HCT116 (cell line): ENCODE measurements at regions not wholly inside any gene's neighbourhood (a gene's known extent, or its start where the extent isn't known, plus 50 kb on each side); places are given as distances from the start of the nearest gene placed in this dataset.
"Not testable (repeated sequence)": the region's sequence is repeated elsewhere in the genome, so short reads cannot be mapped to it uniquely, and the experiment has no call there.

Experiments
- ATAC-seq: fragments of 200-7000 bp; cut with Tn5 transposase; 2 replicates; pipeline ENCODE4 v1.9.1; 2020; ENCODE audit warnings: mild to moderate bottlenecking, moderate library complexity
- BruUV-seq: library from RNA; stranded (reverse); fragments of 400-500 nt; replicated peaks from 2 replicates; lab custom pipeline; 2021; lab: Mats Ljungman, UMichigan
- CTCF ChIA-PET: fragments of 300-600 bp; sonication (Branson Sonifier 250); formaldehyde crosslinking; loops from one replicate; lab custom pipeline; 2021; ENCODE audit warnings: antibody characterized with exemption; lab: Charles Lee
- POLR2A ChIA-PET: fragments of 300-600, 350-600 bp; sonication (Branson Sonifier 250); formaldehyde crosslinking; loops from one replicate; lab custom pipeline; 2021; ENCODE audit warnings: antibody characterized with exemption; lab: Charles Lee
- RAD21 ChIA-PET, 2 experiments: fragments of 300-600 bp; sonication (Branson Sonifier 250); formaldehyde crosslinking; loops; one replicate each; lab custom pipeline; 2023; ENCODE audit warnings: low total read pairs in 2 of 2; ENCODE audit not compliant: uncharacterized antibody in 2 of 2, unreplicated experiment in 2 of 2, low non-redundant PET in 1 of 2; lab: Charles Lee
- DNase-seq: peaks from one replicate; pipeline ENCODE4 v3.0.0-alpha.2; 2010; ENCODE audit warnings: low read depth, low spot score
- H2AFZ ChIP-seq: fragments of 200-600 bp; shearing (Covaris generic), sonication (generic); 2 replicates; pipeline ENCODE4 v1.6.1; 2017; ENCODE audit warnings: low read depth, mixed run types, mixed read lengths, antibody characterized with exemption, low read length; ENCODE audit not compliant: poor library complexity, severe bottlenecking
- H3K27ac ChIP-seq: 2 replicates; pipeline ENCODE4 v1.5.1; 2012; ENCODE audit warnings: low read depth, low read length
- H3K27me3 ChIP-seq: fragments of 200-600 bp; sonication (generic); 2 replicates; pipeline ENCODE4 v1.6.1; 2016; ENCODE audit warnings: mixed run types, low read length, mixed read lengths; ENCODE audit not compliant: insufficient read depth
- H3K36me3 ChIP-seq, 2 experiments: fragments of 200-500 bp in 1 of 2; fragments of 200-600 bp in 1 of 2; sonication (Bioruptor generic) in 1 of 2; sonication (generic) in 1 of 2; 2 replicates each; pipeline versions ENCODE4 v1.5.1 to v1.6.1; 2014 to 2016; ENCODE audit warnings: low read length in 2 of 2, inconsistent platforms in 1 of 2, mixed read lengths in 1 of 2, mixed run types in 1 of 2; ENCODE audit not compliant: insufficient read depth in 2 of 2, control insufficient read depth in 1 of 2
- H3K4me1 ChIP-seq, 2 experiments: fragments of 200-600 bp in 1 of 2; sonication (generic) in 1 of 2; 2 replicates each; pipeline versions ENCODE4 v1.5.1 to v1.6.1; 2012 to 2017; ENCODE audit warnings: low read length in 2 of 2, inconsistent platforms in 1 of 2, mild to moderate bottlenecking in 1 of 2, mixed read lengths in 1 of 2, mixed run types in 1 of 2, moderate library complexity in 1 of 2; ENCODE audit not compliant: insufficient read depth in 2 of 2, control insufficient read depth in 1 of 2
- H3K4me2 ChIP-seq: fragments of 200-600 bp; sonication (generic); 2 replicates; pipeline ENCODE4 v1.6.1; 2017; ENCODE audit warnings: mixed run types, low read length, mixed read lengths
- H3K4me3 ChIP-seq, 2 experiments: fragments of 200-600 bp in 1 of 2; sonication (generic) in 1 of 2; replicated peaks in 1 of 2; 2 replicates each; pipeline ENCODE4 v1.5.1; 2011 to 2016; ENCODE audit warnings: low read length in 2 of 2, control low read depth in 1 of 2, low read depth in 1 of 2, mild to moderate bottlenecking in 1 of 2, mixed read lengths in 1 of 2, mixed run types in 1 of 2
- H3K79me2 ChIP-seq: fragments of 200-600 bp; sonication (generic); 2 replicates; pipeline ENCODE4 v1.6.1; 2017; ENCODE audit warnings: mild to moderate bottlenecking, mixed run types, low read length, moderate library complexity, mixed read lengths; ENCODE audit not compliant: insufficient read depth
- H3K9ac ChIP-seq: fragments of 200-600 bp; sonication (generic); 2 replicates; pipeline ENCODE4 v1.6.1; 2016; ENCODE audit warnings: low read length, mixed read lengths
- H3K9me2 ChIP-seq: fragments of 200-600 bp; sonication (generic), shearing (Covaris generic); 2 replicates; pipeline ENCODE4 v1.6.1; 2017; ENCODE audit warnings: mixed run types, mild to moderate bottlenecking, moderate library complexity; ENCODE audit not compliant: insufficient read depth
- H3K9me3 ChIP-seq, 2 experiments: fragments of 200-500 bp in 1 of 2; fragments of 200-600 bp in 1 of 2; sonication (Bioruptor generic) in 1 of 2; sonication (generic) in 1 of 2; 2 replicates each; pipeline ENCODE4 v1.6.1; 2014 to 2017; ENCODE audit warnings: low read length in 2 of 2, mixed read lengths in 2 of 2, inconsistent platforms in 1 of 2, low read depth in 1 of 2, mild to moderate bottlenecking in 1 of 2, mixed run types in 1 of 2, moderate library complexity in 1 of 2; ENCODE audit not compliant: control insufficient read depth in 1 of 2, insufficient read depth in 1 of 2
- H4K20me1 ChIP-seq: fragments of 200-600 bp; sonication (generic), shearing (Covaris generic); 2 replicates; pipeline ENCODE4 v1.6.1; 2017; ENCODE audit warnings: mixed run types, mild to moderate bottlenecking, moderate library complexity; ENCODE audit not compliant: insufficient read depth
- CBX3 ChIP-seq: IDR thresholded peaks from 2 replicates; pipeline ENCODE4 v1.6.1; 2012; ENCODE audit warnings: low read depth
- CTCF ChIP-seq, 3 experiments: fragments of 200-600 bp in 1 of 3; sonication (generic) in 1 of 3; IDR thresholded peaks in 2 of 3; conservative IDR thresholded peaks in 1 of 3; 2 replicates each; pipeline ENCODE4 v1.5.1; 2012 to 2017; ENCODE audit warnings: low read depth in 2 of 3, low read length in 2 of 3, antibody characterized with exemption in 1 of 3, borderline replicate concordance in 1 of 3, control low read depth in 1 of 3, mild to moderate bottlenecking in 1 of 3, mixed read lengths in 1 of 3, mixed run types in 1 of 3, moderate library complexity in 1 of 3; ENCODE audit not compliant: insufficient read depth in 1 of 3
- EGR1 ChIP-seq: IDR thresholded peaks from 2 replicates; pipeline ENCODE4 v1.6.1; 2012; ENCODE audit warnings: low read depth
- ELF1 ChIP-seq: IDR thresholded peaks from 2 replicates; pipeline ENCODE4 v1.6.1; 2012; ENCODE audit warnings: low read depth, borderline replicate concordance
- EZH2 ChIP-seq: fragments of 200-600 bp; sonication (generic); IDR thresholded peaks from 2 replicates; pipeline ENCODE4 v1.6.1; 2017; ENCODE audit warnings: antibody characterized with exemption, mixed run types
- EZH2phosphoT487 ChIP-seq: fragments of 200-600 bp; IDR thresholded peaks from 2 replicates; pipeline ENCODE4 v1.6.1; 2018; ENCODE audit warnings: antibody characterized with exemption, borderline replicate concordance
- FOSL1 ChIP-seq: IDR thresholded peaks from 2 replicates; pipeline ENCODE4 v1.6.1; 2012; ENCODE audit warnings: low read depth
- JUND ChIP-seq: IDR thresholded peaks from 2 replicates; pipeline ENCODE4 v1.6.1; 2012
- MAX ChIP-seq: IDR thresholded peaks from 2 replicates; pipeline ENCODE4 v1.6.1; 2012
- SIN3A ChIP-seq: IDR thresholded peaks from 2 replicates; pipeline ENCODE4 v1.6.1; 2012; ENCODE audit warnings: low read depth
- YY1 ChIP-seq: IDR thresholded peaks from 2 replicates; pipeline ENCODE4 v1.6.1; 2011; ENCODE audit warnings: low read length, low read depth, moderate library complexity, mild to moderate bottlenecking; ENCODE audit not compliant: insufficient replicate concordance; ENCODE audit errors: extremely low read depth
- ZFX ChIP-seq: fragments of 450-650 bp; IDR thresholded peaks from 2 replicates; pipeline ENCODE4 v1.6.1; 2017
- intact Hi-C: fragments of 100-400 bp; cut with micrococcal nuclease; formaldehyde crosslinking; loops from 2 replicates; pipeline ENCODE4 v1.10.0; 2022

GRCh38 chr7:131626643-131627042 lies 70.2 kb upstream of the PODXL start:
- Histone ChIP-seq H3K9me2 (no peaks in the 10 kb centered on the region), H3K9me3 (no peaks in the 10 kb centered on the region), H2AFZ (no peak overlapping the region), H3K4me2 (no peak overlapping the region), H4K20me1 (no peaks in the 10 kb centered on the region), H3K27me3 (no peaks in the 10 kb centered on the region), H3K36me3 (no peaks in the 10 kb centered on the region), H3K4me3 (no peak overlapping the region), H3K27ac (no peak overlapping the region), H3K79me2 (no peaks in the 10 kb centered on the region), H3K9ac (no peak overlapping the region), H3K4me1 (peaks cover 0 to 31% of the 10 kb centered on the region in 2 experiments; a peak in 3 of 4 replicates)
- DNase-seq, result no peak
- no peak for TF ChIP-seq ZFX
- TF ChIP-seq SIN3A, result no peak
- no peak for TF ChIP-seq MAX
- TF ChIP-seq CBX3, result no peak
- no peak for TF ChIP-seq FOSL1
- no peak for TF ChIP-seq ELF1
- no peak for ATAC-seq
- RAD21 ChIA-PET, result no interaction called here
- BruUV-seq, result no TSS peak
- intact Hi-C loops, result no loop called here
- CTCF ChIA-PET, result interaction anchor here (1.4 kb wide), 1 partner anchor 10 kb away, joined by 3 read pairs; no protein-coding TSS in a partner anchor
- POLR2A ChIA-PET, result no interaction called here

GRCh38 chr7:131625817-131626372 lies 69.5 kb upstream of the PODXL start:
- no peak for TF ChIP-seq EGR1
- TF ChIP-seq JUND, result no peak
- no peak for TF ChIP-seq EZH2
- no peak for TF ChIP-seq EZH2phosphoT487
- TF ChIP-seq CTCF (IDR thresholded peaks at IDR 0.05 in 2 of 3, conservative IDR thresholded peaks at IDR 0.05 in 1 of 3; ENCODE audit: borderline replicate concordance in 1 of 3, insufficient read depth in 1 of 3, low read depth in 2 of 3, low read length in 2 of 3), result no peak
- no peak for TF ChIP-seq ELF1
- no peak for TF ChIP-seq YY1
- peak; percentile 46; the same call in 1 of the 2 replicates for TF ChIP-seq FOSL1
- TF ChIP-seq, all 23 proteins: peak for 1
- no peak overlapping the region for H3K27ac ChIP-seq
- no TSS peak for BruUV-seq
- H3K79me2 ChIP-seq, result no peaks in the 10 kb centered on the region
- ATAC-seq (peak; percentile 78), DNase-seq (peak; percentile 6)
- H3K4me1 ChIP-seq, result peaks cover 0 to 31% of the 10 kb centered on the region in 2 experiments; a peak in 3 of 4 replicates
- 0 out of 4 replicates have a peak overlapping the region, but pooled peaks of 1 of the 2 experiments have one; percentile 6 for H3K4me3 ChIP-seq
- peak overlapping the region; percentile 74 for H2AFZ ChIP-seq
- RAD21 ChIA-PET, result no interaction called here
- no peaks in the 10 kb centered on the region for H3K36me3 ChIP-seq
- H3K4me2 ChIP-seq, result peak overlapping the region; percentile 69
- POLR2A ChIA-PET, result no interaction called here
- H3K27me3 ChIP-seq, result no peaks in the 10 kb centered on the region
- CTCF ChIA-PET, result interaction anchor here (1.4 kb wide), 1 partner anchor 9 kb away, joined by 3 read pairs; no protein-coding TSS in a partner anchor
- no peaks in the 10 kb centered on the region for H3K9me3 ChIP-seq
- no peaks in the 10 kb centered on the region for H4K20me1 ChIP-seq
- intact Hi-C loops, result no loop called here
- no peak overlapping the region for H3K9ac ChIP-seq
- no peaks in the 10 kb centered on the region for H3K9me2 ChIP-seq

- peak overlapping the region; percentile 74 for H2AFZ ChIP-seq
Measured at GRCh38 chr7:131625345-131625744, 68.9 kb upstream of the PODXL start.

More at GRCh38 chr7:131625345-131625744, 68.9 kb upstream of the PODXL start:
- RAD21 ChIA-PET, H3K9me3 ChIP-seq, H4K20me1 ChIP-seq, H3K9ac ChIP-seq, H3K27ac ChIP-seq, intact Hi-C loops, H3K36me3 ChIP-seq, H3K27me3 ChIP-seq, DNase-seq, H3K9me2 ChIP-seq, POLR2A ChIA-PET, BruUV-seq, H3K79me2 ChIP-seq: not testable (repeated sequence)
- CTCF ChIA-PET, result interaction anchor here (1.4 kb wide), 1 partner anchor 8 kb away, joined by 3 read pairs; no protein-coding TSS in a partner anchor
- Histone ChIP-seq H3K4me1 (peaks cover 0 to 30% of the 10 kb centered on the region in 2 experiments; a peak in 3 of 4 replicates), H3K4me2 (peak overlapping the region; percentile 69), H3K4me3 (0 out of 4 replicates have a peak overlapping the region, but pooled peaks of 1 of the 2 experiments have one; percentile 6)
- ATAC-seq, result peak; percentile 11; the same call in 1 of the 2 replicates
